ENCODE measurements at regions not wholly inside any gene's neighbourhood (a gene's known extent, or its start where the extent isn't known, plus 50 kb on each side); places are given as distances from the start of the nearest gene placed in this dataset.
A peak's percentile ranks its signal among the peaks of the same experiment; 100 is the strongest.

DNA sequence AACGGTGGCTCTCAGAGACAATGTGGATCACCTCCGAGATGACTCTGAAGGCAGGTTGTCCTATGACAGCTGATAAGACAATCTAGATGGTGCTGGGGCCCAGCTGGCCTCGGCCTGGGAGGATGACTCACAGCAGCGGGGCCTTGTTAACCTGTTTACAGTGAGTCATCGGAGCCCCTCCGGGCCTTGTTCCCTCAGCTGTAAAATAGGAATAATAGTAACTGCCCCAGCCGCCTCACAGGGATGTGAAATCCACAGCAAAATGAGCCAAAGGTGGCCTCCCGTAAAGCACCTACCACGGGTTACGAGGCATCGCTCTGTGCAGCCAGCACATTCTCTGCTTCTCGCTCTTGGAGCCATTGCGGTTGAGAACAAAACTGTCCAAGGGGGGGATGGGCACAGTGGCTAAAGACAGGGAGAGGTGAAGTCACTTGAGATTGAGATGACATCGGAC is 88.6 kb upstream of the RASGRF1 start:
- ChIA-PET POLR2A (interaction anchor here (0.6 to 0.7 kb wide), 3 partner anchors 10 to 95 kb away, joined by 3 read pairs; no protein-coding TSS in a partner anchor), CTCF (ENCODE audit: low intra/inter-chr PET ratio) (no interaction called here)
- 3% methylated on average over 14 of the region's 14 CpGs for WGBS (ENCODE audit: insufficient coverage, low coverage, missing lambda C conversion rate)
- Histone ChIP-seq H3K9me1 (ENCODE audit: control insufficient read depth, insufficient read depth, low read length) (no peaks in the 10 kb centered on the region), H2AFZ (ENCODE audit: low read depth, low read length) (peak overlapping the region; percentile 84), H3K9me3 (replicated peaks; ENCODE audit: control insufficient read depth, insufficient read depth, low read depth, low read length) (no peaks in the 10 kb centered on the region), H3K4me1 (replicated peaks in 1 of 2; ENCODE audit: control insufficient read depth in 2 of 2, insufficient read depth in 2 of 2, low read length in 2 of 2) (peaks cover 10 to 21% of the 10 kb centered on the region in 2 experiments; a peak in 4 of 5 replicates), H4K20me1 (replicated peaks; ENCODE audit: control insufficient read depth, insufficient read depth, low read length) (peaks cover 13% of the 10 kb centered on the region; the same call in 1 of the 2 replicates), H3K36me3 (ENCODE audit: control insufficient read depth, insufficient read depth, low read length) (no peaks in the 10 kb centered on the region), H3K79me2 (ENCODE audit: control insufficient read depth, insufficient read depth, low read length) (no peaks in the 10 kb centered on the region), H3K9ac (ENCODE audit: insufficient read depth in 1 of 2, low read depth in 2 of 2, low read length in 2 of 2) (peak overlapping the region; percentile 50 to 52; a peak in 3 of 4 replicates), H3K27me3 (ENCODE audit: control insufficient read depth in 2 of 2, insufficient read depth in 2 of 2, low read length in 2 of 2) (peaks cover 0 to 14% of the 10 kb centered on the region in 2 experiments; a peak in 3 of 5 replicates), H3K27ac (ENCODE audit: extremely low read depth, low read depth, low read length) (peak overlapping the region; percentile 58; the same call in 2 of the 3 replicates), H3K4me2 (ENCODE audit: insufficient read depth, low read length) (peak overlapping the region; percentile 75), H3K4me3 (no peak overlapping the region)
- peak; percentile 87 to 90 (median 88) for DNase-seq (ENCODE audit: extremely low read depth in 1 of 4, low spot score in 3 of 4)
- no TSS peak for BruUV-seq (replicated peaks)
- intact Hi-C loops (cut with micrococcal nuclease) (no loop called here), in situ Hi-C loops (cut with MboI) (loop anchor here (5.0 kb wide), 1 partner anchor 152 kb away; no protein-coding TSS in a partner anchor)
- FAIRE-seq = peak; percentile 97
- ATAC-seq = peak; percentile 95
- TF ChIP-seq GABPB1 (CRISPR knock-in tag; IDR thresholded peaks at IDR 0.05) = no peak
- TF ChIP-seq POLR2B (IDR thresholded peaks at IDR 0.05; ENCODE audit: low read depth, partially characterized antibody) = no peak
- no peak for TF ChIP-seq XRCC4 (IDR thresholded peaks at IDR 0.05; ENCODE audit: extremely low read depth, insufficient read depth, insufficient read length)
- TF ChIP-seq ZC3H11A (IDR thresholded peaks at IDR 0.05; ENCODE audit: low read depth, low read length) = no peak
- no peak for TF ChIP-seq IFI16 (CRISPR knock-in tag; IDR thresholded peaks at IDR 0.05)
- peak; percentile 96 for TF ChIP-seq ZEB2 (IDR thresholded peaks at IDR 0.05)
- TF ChIP-seq TRIM28 (IDR thresholded peaks at IDR 0.05) = no peak
- TF ChIP-seq GATA2 (CRISPR knock-in tag; IDR thresholded peaks at IDR 0.05) = no peak
- TF ChIP-seq HNRNPUL1 (IDR thresholded peaks at IDR 0.05; ENCODE audit: low read length) = no peak
- no peak for TF ChIP-seq TFAM (CRISPR knock-in tag; conservative IDR thresholded peaks at IDR 0.05)
- TF ChIP-seq IRF2 (CRISPR knock-in tag; IDR thresholded peaks at IDR 0.05) = no peak
- peak; percentile 59 for TF ChIP-seq NFE2 (IDR thresholded peaks at IDR 0.05; ENCODE audit: low read depth)
- TF ChIP-seq E2F3 (CRISPR knock-in tag; IDR thresholded peaks at IDR 0.05) = no peak
- no peak for TF ChIP-seq NFIX (CRISPR knock-in tag; IDR thresholded peaks at IDR 0.05; ENCODE audit: low read depth)
- no peak for TF ChIP-seq SMAD1 (IDR thresholded peaks at IDR 0.05; ENCODE audit: low read depth, low read length, partially characterized antibody)
- TF ChIP-seq ZNF121 (CRISPR knock-in tag; conservative IDR thresholded peaks at IDR 0.05) = no peak
- TF ChIP-seq TAF15 (IDR thresholded peaks at IDR 0.05; ENCODE audit: low read depth, low read length) = no peak
- TF ChIP-seq U2AF2 (optimal IDR thresholded peaks at IDR 0.05; ENCODE audit: low read depth, low read length) = no peak
- TF ChIP-seq ZZZ3 (IDR thresholded peaks at IDR 0.05) = no peak
- no peak for TF ChIP-seq ZC3H8 (IDR thresholded peaks at IDR 0.05)
- TF ChIP-seq, protein P1, sequence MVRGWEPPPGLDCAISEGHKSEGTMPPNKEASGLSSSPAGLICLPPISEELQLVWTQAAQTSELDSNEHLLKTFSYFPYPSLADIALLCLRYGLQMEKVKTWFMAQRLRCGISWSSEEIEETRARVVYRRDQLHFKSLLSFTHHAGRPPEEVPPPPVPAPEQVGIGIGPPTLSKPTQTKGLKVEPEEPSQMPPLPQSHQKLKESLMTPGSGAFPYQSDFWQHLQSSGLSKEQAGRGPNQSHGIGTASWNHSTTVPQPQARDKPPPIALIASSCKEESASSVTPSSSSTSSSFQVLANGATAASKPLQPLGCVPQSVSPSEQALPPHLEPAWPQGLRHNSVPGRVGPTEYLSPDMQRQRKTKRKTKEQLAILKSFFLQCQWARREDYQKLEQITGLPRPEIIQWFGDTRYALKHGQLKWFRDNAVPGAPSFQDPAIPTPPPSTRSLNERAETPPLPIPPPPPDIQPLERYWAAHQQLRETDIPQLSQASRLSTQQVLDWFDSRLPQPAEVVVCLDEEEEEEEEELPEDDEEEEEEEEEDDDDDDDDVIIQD (CRISPR knock-in tag; IDR thresholded peaks at IDR 0.05) = no peak
- TF ChIP-seq ZFPM2 (CRISPR knock-in tag; IDR thresholded peaks at IDR 0.05) = no peak
- TF ChIP-seq BCOR (IDR thresholded peaks at IDR 0.05) = peak; percentile 39; the same call in 1 of the 2 replicates
- TF ChIP-seq MECOM (CRISPR knock-in tag; IDR thresholded peaks at IDR 0.05) = no peak
- no peak for TF ChIP-seq ZNF165 (CRISPR knock-in tag; IDR thresholded peaks at IDR 0.05; ENCODE audit: borderline replicate concordance)
- TF ChIP-seq, protein P2, sequence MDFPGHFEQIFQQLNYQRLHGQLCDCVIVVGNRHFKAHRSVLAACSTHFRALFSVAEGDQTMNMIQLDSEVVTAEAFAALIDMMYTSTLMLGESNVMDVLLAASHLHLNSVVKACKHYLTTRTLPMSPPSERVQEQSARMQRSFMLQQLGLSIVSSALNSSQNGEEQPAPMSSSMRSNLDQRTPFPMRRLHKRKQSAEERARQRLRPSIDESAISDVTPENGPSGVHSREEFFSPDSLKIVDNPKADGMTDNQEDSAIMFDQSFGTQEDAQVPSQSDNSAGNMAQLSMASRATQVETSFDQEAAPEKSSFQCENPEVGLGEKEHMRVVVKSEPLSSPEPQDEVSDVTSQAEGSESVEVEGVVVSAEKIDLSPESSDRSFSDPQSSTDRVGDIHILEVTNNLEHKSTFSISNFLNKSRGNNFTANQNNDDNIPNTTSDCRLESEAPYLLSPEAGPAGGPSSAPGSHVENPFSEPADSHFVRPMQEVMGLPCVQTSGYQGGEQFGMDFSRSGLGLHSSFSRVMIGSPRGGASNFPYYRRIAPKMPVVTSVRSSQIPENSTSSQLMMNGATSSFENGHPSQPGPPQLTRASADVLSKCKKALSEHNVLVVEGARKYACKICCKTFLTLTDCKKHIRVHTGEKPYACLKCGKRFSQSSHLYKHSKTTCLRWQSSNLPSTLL (IDR thresholded peaks at IDR 0.05) = no peak
